Thoracic aorta (tissue), 2 donors: ENCODE measurements at regions not wholly inside any gene's neighbourhood (a gene's known extent, or its start where the extent isn't known, plus 50 kb on each side); places are given as distances from the start of the nearest gene placed in this dataset.

Experiments
- ATAC-seq: fragments of 150-250 bp; one replicate; pipeline ENCODE4 v1.8.0; 2017; ENCODE audit warnings: low read depth; ENCODE audit not compliant: insufficient number of reproducible peaks, low FRiP score
- DNase-seq: peaks from one replicate; pipeline ENCODE4 v3.0.0-alpha.2; 2020; ENCODE audit warnings: low spot score
- H3K27ac ChIP-seq, 2 donors: fragments of 200-600 bp; sonication (generic); 1 replicate in 1 of 2; 2 replicates in 1 of 2; pipeline ENCODE4 v1.5.1; 2016; ENCODE audit warnings: mild to moderate bottlenecking in 2 of 2, moderate library complexity in 2 of 2
- H3K27me3 ChIP-seq: fragments of 200-600 bp; sonication (generic); replicated peaks from 2 replicates; pipeline ENCODE4 v1.6.0; 2016; ENCODE audit warnings: mild to moderate bottlenecking; ENCODE audit not compliant: insufficient read depth
- H3K36me3 ChIP-seq: fragments of 200-600 bp; sonication (generic); one replicate; pipeline ENCODE4 v1.5.1; 2016
- H3K4me1 ChIP-seq, 2 donors: fragments of 200-600 bp; sonication (generic); 1 replicate in 1 of 2; 2 replicates in 1 of 2; pipeline versions ENCODE4 v1.5.1 to v1.6.0; 2016; ENCODE audit warnings: low read depth in 2 of 2, mild to moderate bottlenecking in 1 of 2; ENCODE audit not compliant: control insufficient read depth in 1 of 2
- H3K4me3 ChIP-seq: fragments of 200-600 bp; sonication (generic); 2 replicates; pipeline ENCODE4 v1.5.1; 2016; ENCODE audit warnings: mild to moderate bottlenecking
- H3K9me3 ChIP-seq: fragments of 200-600 bp; sonication (generic); 2 replicates; pipeline ENCODE4 v1.5.1; 2016
- CTCF ChIP-seq: fragments of 200-600 bp; sonication (generic); IDR thresholded peaks from one replicate; pipeline ENCODE4 v1.5.1; 2019; ENCODE audit warnings: antibody characterized with exemption

- Histone ChIP-seq H3K4me1 (no peaks in the 10 kb centered on the region), H3K36me3 (no peaks in the 10 kb centered on the region), H3K27ac (no peak overlapping the region), H3K9me3 (peaks cover 5% of the 10 kb centered on the region), H3K4me3 (no peak overlapping the region), H3K27me3 (no peaks in the 10 kb centered on the region)
- DNase-seq (no peak), ATAC-seq (no peak)
- no peak for TF ChIP-seq CTCF
Measured at GRCh38 chr6:105771313-105771970, 314.7 kb upstream of the PRDM1 start.

GRCh38 chr6:105769987-105770386 is 316.1 kb upstream of the PRDM1 start:
- H3K36me3 ChIP-seq, result no peaks in the 10 kb centered on the region
- no peak for TF ChIP-seq CTCF
- no peaks in the 10 kb centered on the region for H3K4me1 ChIP-seq
- H3K9me3 ChIP-seq, result no peaks in the 10 kb centered on the region
- ATAC-seq (no peak), DNase-seq (no peak)
- H3K27me3 ChIP-seq, result no peaks in the 10 kb centered on the region
- H3K27ac ChIP-seq, result no peak overlapping the region
- H3K4me3 ChIP-seq, result no peak overlapping the region

GRCh38 chr6:105769197-105769596 is 316.9 kb upstream of the PRDM1 start:
- Histone ChIP-seq H3K27ac (no peak overlapping the region), H3K4me3 (no peak overlapping the region), H3K36me3 (no peaks in the 10 kb centered on the region), H3K4me1 (no peaks in the 10 kb centered on the region), H3K9me3 (no peaks in the 10 kb centered on the region), H3K27me3 (no peaks in the 10 kb centered on the region)
- no peak for ATAC-seq
- no peak for TF ChIP-seq CTCF
- DNase-seq, result no peak

- no peak for TF ChIP-seq CTCF
- no peak for DNase-seq
- no peaks in the 10 kb centered on the region for H3K9me3 ChIP-seq
Measured at GRCh38 chr6:105767541-105767940, 318.6 kb upstream of the PRDM1 start.

GRCh38 chr6:105765239-105765638 is 320.9 kb upstream of the PRDM1 start:
- Histone ChIP-seq H3K4me3 (no peak overlapping the region), H3K9me3 (no peaks in the 10 kb centered on the region), H3K36me3 (no peaks in the 10 kb centered on the region), H3K4me1 (no peaks in the 10 kb centered on the region), H3K27me3 (no peaks in the 10 kb centered on the region), H3K27ac (no peak overlapping the region)
- ATAC-seq, result no peak
- no peak for TF ChIP-seq CTCF
- DNase-seq, result no peak

More at GRCh38 chr6:105767541-105767940, 318.6 kb upstream of the PRDM1 start:
- Histone ChIP-seq H3K27ac (no peak overlapping the region), H3K36me3 (no peaks in the 10 kb centered on the region), H3K27me3 (no peaks in the 10 kb centered on the region), H3K4me3 (no peak overlapping the region), H3K4me1 (no peaks in the 10 kb centered on the region)
- ATAC-seq, result no peak
